ENCODE measurements at regions not wholly inside any gene's neighbourhood (a gene's known extent, or its start where the extent isn't known, plus 50 kb on each side); places are given as distances from the start of the nearest gene placed in this dataset.

DNA sequence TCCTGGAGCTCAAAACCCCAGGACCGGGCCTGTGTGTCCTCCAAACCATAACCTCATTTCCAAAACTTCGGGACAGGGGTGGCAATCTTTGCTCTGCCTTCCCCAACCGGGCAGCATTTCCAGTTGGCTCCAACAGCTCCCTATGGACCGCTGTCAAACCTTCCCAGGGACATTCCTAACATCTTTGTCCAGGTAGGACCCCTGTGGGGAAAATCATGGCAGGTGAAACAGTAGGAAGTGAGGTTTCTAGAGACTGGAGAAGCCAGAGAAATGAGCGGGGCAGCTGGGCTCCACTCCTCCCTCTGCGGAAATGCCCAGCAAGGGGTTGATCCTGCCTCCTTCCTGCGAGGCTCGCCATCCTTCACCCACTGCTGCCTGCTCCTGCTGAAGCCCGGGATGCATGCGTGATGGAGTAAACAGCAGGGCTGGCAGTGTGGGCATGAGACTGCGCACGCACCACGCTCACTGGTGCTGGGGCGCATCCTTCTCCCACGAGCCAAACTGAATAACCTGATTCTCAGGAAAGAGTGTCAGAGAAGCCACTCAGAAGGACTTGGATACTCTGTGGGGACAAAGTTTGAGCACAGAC lies 136.4 kb downstream of the BUD13 start:
- Histone ChIP-seq H3K4me1 (no peaks in the 10 kb centered on the region), H3K27me3 (no peaks in the 10 kb centered on the region), H3K36me3 (no peaks in the 10 kb centered on the region), H3K27ac (no peak overlapping the region), H3K4me3 (no peak overlapping the region), H3K9me3 (no peaks in the 10 kb centered on the region)
- DNase-seq (ENCODE audit: extremely low spot score in 2 of 2): peak; percentile 64 to 77
- intact Hi-C loops (cut with DNase I): no loop called here
- TF ChIP-seq, protein P1, sequence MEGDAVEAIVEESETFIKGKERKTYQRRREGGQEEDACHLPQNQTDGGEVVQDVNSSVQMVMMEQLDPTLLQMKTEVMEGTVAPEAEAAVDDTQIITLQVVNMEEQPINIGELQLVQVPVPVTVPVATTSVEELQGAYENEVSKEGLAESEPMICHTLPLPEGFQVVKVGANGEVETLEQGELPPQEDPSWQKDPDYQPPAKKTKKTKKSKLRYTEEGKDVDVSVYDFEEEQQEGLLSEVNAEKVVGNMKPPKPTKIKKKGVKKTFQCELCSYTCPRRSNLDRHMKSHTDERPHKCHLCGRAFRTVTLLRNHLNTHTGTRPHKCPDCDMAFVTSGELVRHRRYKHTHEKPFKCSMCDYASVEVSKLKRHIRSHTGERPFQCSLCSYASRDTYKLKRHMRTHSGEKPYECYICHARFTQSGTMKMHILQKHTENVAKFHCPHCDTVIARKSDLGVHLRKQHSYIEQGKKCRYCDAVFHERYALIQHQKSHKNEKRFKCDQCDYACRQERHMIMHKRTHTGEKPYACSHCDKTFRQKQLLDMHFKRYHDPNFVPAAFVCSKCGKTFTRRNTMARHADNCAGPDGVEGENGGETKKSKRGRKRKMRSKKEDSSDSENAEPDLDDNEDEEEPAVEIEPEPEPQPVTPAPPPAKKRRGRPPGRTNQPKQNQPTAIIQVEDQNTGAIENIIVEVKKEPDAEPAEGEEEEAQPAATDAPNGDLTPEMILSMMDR (IDR thresholded peaks at IDR 0.05): no peak

DNA sequence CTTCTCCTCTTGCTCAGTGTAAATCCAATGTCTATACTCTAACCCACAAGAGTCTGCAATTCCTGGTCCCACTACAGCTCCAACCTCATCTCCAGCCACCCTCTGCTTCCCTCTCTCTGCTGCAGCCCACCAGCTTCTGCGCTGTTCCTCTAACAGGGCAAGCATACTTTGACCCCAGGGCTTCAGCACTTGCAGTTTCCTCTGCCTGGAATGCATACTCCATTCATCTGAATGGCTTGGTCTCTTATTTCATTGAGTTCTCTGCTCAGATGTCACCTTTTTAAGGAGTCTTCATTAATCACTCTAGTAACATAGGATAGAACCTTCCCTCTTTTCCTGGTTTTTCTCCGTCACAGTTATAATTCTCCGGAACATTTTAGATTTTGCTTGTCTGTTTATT lies 141.6 kb downstream of the BUD13 start:
- intact Hi-C loops (cut with DNase I): no loop called here
- Histone ChIP-seq H3K27me3 (no peaks in the 10 kb centered on the region), H3K9me3 (no peaks in the 10 kb centered on the region), H3K27ac (no peak overlapping the region), H3K4me1 (no peaks in the 10 kb centered on the region), H3K36me3 (no peaks in the 10 kb centered on the region), H3K4me3 (no peak overlapping the region)
- peak in 1 of 2 donors; percentile 16 for DNase-seq (ENCODE audit: extremely low spot score in 2 of 2)
- TF ChIP-seq POLR2AphosphoS5 (IDR thresholded peaks at IDR 0.05; ENCODE audit: insufficient read depth in 1 of 2, low read depth in 1 of 2) (no peak), POLR2A (IDR thresholded peaks at IDR 0.05) (no peak)
- TF ChIP-seq, protein P1 (IDR thresholded peaks at IDR 0.05): no peak

GRCh38 chr11:116618461-116618860 lies 154.3 kb downstream of the BUD13 start:
- Histone ChIP-seq H3K27ac (no peak overlapping the region), H3K36me3 (no peaks in the 10 kb centered on the region), H3K27me3 (no peaks in the 10 kb centered on the region), H3K4me1 (no peaks in the 10 kb centered on the region), H3K9me3 (no peaks in the 10 kb centered on the region), H3K4me3 (no peak overlapping the region)
- intact Hi-C loops (cut with DNase I): no loop called here
- DNase-seq (ENCODE audit: extremely low spot score in 2 of 2): peak in 1 of 2 donors; percentile 81
- TF ChIP-seq, protein P1 (IDR thresholded peaks at IDR 0.05): no peak
- no peak for TF ChIP-seq POLR2AphosphoS5 (IDR thresholded peaks at IDR 0.05; ENCODE audit: insufficient read depth in 1 of 2, low read depth in 1 of 2)
- TF ChIP-seq POLR2A (IDR thresholded peaks at IDR 0.05): no peak

GRCh38 chr11:116615211-116615865 lies 157.4 kb downstream of the BUD13 start:
- no peaks in the 10 kb centered on the region for H3K36me3 ChIP-seq
- intact Hi-C loops (cut with DNase I): no loop called here

More at GRCh38 chr11:116615211-116615865, 157.4 kb downstream of the BUD13 start:
- no peaks in the 10 kb centered on the region for H3K27me3 ChIP-seq
- H3K9me3 ChIP-seq: no peaks in the 10 kb centered on the region
- H3K4me3 ChIP-seq: no peak overlapping the region
- no peaks in the 10 kb centered on the region for H3K4me1 ChIP-seq
- DNase-seq (ENCODE audit: extremely low spot score in 2 of 2): peak in 1 of 2 donors; percentile 67
- no peak overlapping the region for H3K27ac ChIP-seq
- TF ChIP-seq, protein P1 (IDR thresholded peaks at IDR 0.05): no peak
- no peak for TF ChIP-seq POLR2AphosphoS5 (IDR thresholded peaks at IDR 0.05; ENCODE audit: insufficient read depth in 1 of 2, low read depth in 1 of 2)
